ACC112 (cell line): ENCODE measurements at regions not wholly inside any gene's neighbourhood (a gene's known extent, or its start where the extent isn't known, plus 50 kb on each side); places are given as distances from the start of the nearest gene placed in this dataset.
"Not testable (repeated sequence)": the region's sequence is repeated elsewhere in the genome, so short reads cannot be mapped to it uniquely, and the experiment has no call there.

ENCODE experiments used
- H2AFZ ChIP-seq: fragments of 200-600 bp; sonication (generic); one replicate; pipeline ENCODE4 v1.6.0; 2017; ENCODE audit warnings: antibody characterized with exemption, low read length; ENCODE audit not compliant: unreplicated experiment
- H3K27ac ChIP-seq: fragments of 200-600 bp; sonication (generic); 2 replicates; pipeline ENCODE4 v1.5.1; 2014; ENCODE audit warnings: low read depth, mild to moderate bottlenecking, antibody characterized with exemption, low read length, moderate library complexity
- H3K27me3 ChIP-seq: fragments of 200-600 bp; sonication (generic); 2 replicates; pipeline ENCODE4 v1.6.1; 2014; ENCODE audit warnings: mild to moderate bottlenecking, antibody characterized with exemption, low read length, moderate library complexity, mixed read lengths; ENCODE audit not compliant: insufficient read depth
- H3K36me3 ChIP-seq: fragments of 200-600 bp; sonication (generic); 2 replicates; pipeline ENCODE4 v1.6.1; 2016; ENCODE audit warnings: mild to moderate bottlenecking, antibody characterized with exemption, low read length, moderate library complexity, mixed read lengths; ENCODE audit not compliant: insufficient read depth
- H3K4me1 ChIP-seq: fragments of 200-600 bp; sonication (generic); one replicate; pipeline ENCODE4 v1.6.1; 2016; ENCODE audit warnings: low read length, mixed read lengths; ENCODE audit not compliant: insufficient read depth, unreplicated experiment, control insufficient read depth
- H3K4me3 ChIP-seq: fragments of 200-600 bp; sonication (generic); 2 replicates; pipeline ENCODE4 v1.5.1; 2014; ENCODE audit warnings: mild to moderate bottlenecking, low read depth, low read length
- H3K79me2 ChIP-seq: fragments of 200-600 bp; sonication (generic); one replicate; pipeline ENCODE4 v1.6.0; 2016; ENCODE audit warnings: low read length; ENCODE audit not compliant: control insufficient read depth, unreplicated experiment, insufficient read depth

GRCh38 chr9:72453797-72454196, 67.6 kb upstream of the TMC1 start:
- H3K4me3 ChIP-seq, result no peak overlapping the region
- no peaks in the 10 kb centered on the region for H3K36me3 ChIP-seq
- H3K27ac ChIP-seq, result no peak overlapping the region
- H2AFZ ChIP-seq, result no peak overlapping the region
- no peaks in the 10 kb centered on the region for H3K27me3 ChIP-seq
- H3K4me1 ChIP-seq, result no peaks in the 10 kb centered on the region
- H3K79me2 ChIP-seq, result no peaks in the 10 kb centered on the region

GRCh38 chr9:72446241-72446640, 75.2 kb upstream of the TMC1 start:
- H3K4me1 ChIP-seq, result peaks cover 26% of the 10 kb centered on the region
- H3K79me2 ChIP-seq, H3K4me3 ChIP-seq, H2AFZ ChIP-seq, H3K36me3 ChIP-seq, H3K27me3 ChIP-seq, H3K27ac ChIP-seq: not testable (repeated sequence)

- Histone ChIP-seq H3K27me3 (no peaks in the 10 kb centered on the region), H3K79me2 (no peaks in the 10 kb centered on the region), H3K36me3 (no peaks in the 10 kb centered on the region), H2AFZ (peak overlapping the region; percentile 7), H3K27ac (no peak overlapping the region), H3K4me3 (no peak overlapping the region), H3K4me1 (peaks cover 31% of the 10 kb centered on the region)
Measured at GRCh38 chr9:72445306-72445995, 76.0 kb upstream of the TMC1 start.

GRCh38 chr9:72444435-72444834, 77.0 kb upstream of the TMC1 start:
- Histone ChIP-seq H3K79me2 (no peaks in the 10 kb centered on the region), H3K4me3 (no peak overlapping the region), H3K36me3 (no peaks in the 10 kb centered on the region), H2AFZ (no peak overlapping the region), H3K27ac (no peak overlapping the region), H3K27me3 (no peaks in the 10 kb centered on the region), H3K4me1 (peaks cover 31% of the 10 kb centered on the region)

- peaks cover 31% of the 10 kb centered on the region for H3K4me1 ChIP-seq
- H3K79me2 ChIP-seq, result no peaks in the 10 kb centered on the region
- peak overlapping the region; percentile 10; the same call in 1 of the 2 replicates for H3K27ac ChIP-seq
- H3K27me3 ChIP-seq, result no peaks in the 10 kb centered on the region
- H3K36me3 ChIP-seq, result no peaks in the 10 kb centered on the region
- no peak overlapping the region for H3K4me3 ChIP-seq
- no peak overlapping the region for H2AFZ ChIP-seq
Measured at GRCh38 chr9:72443855-72444254, 77.6 kb upstream of the TMC1 start.

- Histone ChIP-seq H3K27me3 (no peaks in the 10 kb centered on the region), H3K4me1 (peaks cover 31% of the 10 kb centered on the region), H3K27ac (peak overlapping the region; percentile 54), H3K36me3 (no peaks in the 10 kb centered on the region), H2AFZ (peak overlapping the region; percentile 63), H3K4me3 (no peak overlapping the region; the same call in 1 of the 2 replicates), H3K79me2 (no peaks in the 10 kb centered on the region)
Measured at GRCh38 chr9:72441848-72442607, 77.0 kb upstream of the ZFAND5 start.

GRCh38 chr9:72440992-72441847, 76.2 kb upstream of the ZFAND5 start:
- Histone ChIP-seq H3K36me3 (no peaks in the 10 kb centered on the region), H3K79me2 (no peaks in the 10 kb centered on the region), H3K4me1 (peaks cover 31% of the 10 kb centered on the region), H3K27me3 (no peaks in the 10 kb centered on the region), H2AFZ (peak overlapping the region; percentile 28), H3K4me3 (no peak overlapping the region), H3K27ac (peak overlapping the region; percentile 54)

GRCh38 chr9:72440378-72440777, 75.4 kb upstream of the ZFAND5 start:
- Histone ChIP-seq H3K36me3 (no peaks in the 10 kb centered on the region), H3K79me2 (no peaks in the 10 kb centered on the region), H3K4me3 (no peak overlapping the region), H3K27me3 (no peaks in the 10 kb centered on the region), H3K4me1 (peaks cover 31% of the 10 kb centered on the region), H2AFZ (no peak overlapping the region), H3K27ac (no peak overlapping the region)

- not testable (repeated sequence) for H3K27ac ChIP-seq, H2AFZ ChIP-seq, H3K27me3 ChIP-seq, H3K36me3 ChIP-seq, H3K79me2 ChIP-seq, H3K4me3 ChIP-seq
- peaks cover 13% of the 10 kb centered on the region for H3K4me1 ChIP-seq
Measured at GRCh38 chr9:72433616-72434267, 68.7 kb upstream of the ZFAND5 start.

GRCh38 chr9:72431036-72431435, 66.0 kb upstream of the ZFAND5 start:
- H3K27ac ChIP-seq, result no peak overlapping the region
- H3K27me3 ChIP-seq, result no peaks in the 10 kb centered on the region
- peaks cover 20% of the 10 kb centered on the region for H3K4me1 ChIP-seq
- H3K36me3 ChIP-seq, result no peaks in the 10 kb centered on the region
- H2AFZ ChIP-seq, result no peak overlapping the region
- no peaks in the 10 kb centered on the region for H3K79me2 ChIP-seq
- no peak overlapping the region for H3K4me3 ChIP-seq
